GM21576 (cell line): ENCODE measurements at regions not wholly inside any gene's neighbourhood (a gene's known extent, or its start where the extent isn't known, plus 50 kb on each side); places are given as distances from the start of the nearest gene placed in this dataset.

Experiments used
- ATAC-seq: cut with Tn5 transposase; IDR thresholded peaks from one replicate; pipeline ENCODE4 v1.9.1; 2021; ENCODE audit warnings: mild to moderate bottlenecking, moderate library complexity; ENCODE audit not compliant: unreplicated experiment

DNA sequence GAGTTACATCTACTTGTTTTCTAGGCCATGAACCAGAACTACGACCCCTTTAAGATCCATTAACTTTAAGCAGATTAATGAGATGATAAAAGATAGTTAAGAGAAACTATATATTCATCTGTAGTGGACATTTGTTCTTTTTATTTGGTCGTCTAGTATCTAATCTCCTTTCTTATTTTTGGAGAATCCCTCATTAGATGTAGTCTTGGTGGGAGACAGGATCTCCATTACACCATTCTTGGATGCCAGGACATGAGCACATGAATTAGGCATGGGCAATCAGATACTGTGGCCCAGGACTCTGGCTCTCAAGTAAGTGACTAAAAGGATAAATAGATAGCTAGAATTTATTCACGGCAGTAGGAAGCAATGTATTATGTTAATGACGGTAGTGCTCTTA lies 245.0 kb downstream of the ATP23 start:
- ATAC-seq: no peak

DNA sequence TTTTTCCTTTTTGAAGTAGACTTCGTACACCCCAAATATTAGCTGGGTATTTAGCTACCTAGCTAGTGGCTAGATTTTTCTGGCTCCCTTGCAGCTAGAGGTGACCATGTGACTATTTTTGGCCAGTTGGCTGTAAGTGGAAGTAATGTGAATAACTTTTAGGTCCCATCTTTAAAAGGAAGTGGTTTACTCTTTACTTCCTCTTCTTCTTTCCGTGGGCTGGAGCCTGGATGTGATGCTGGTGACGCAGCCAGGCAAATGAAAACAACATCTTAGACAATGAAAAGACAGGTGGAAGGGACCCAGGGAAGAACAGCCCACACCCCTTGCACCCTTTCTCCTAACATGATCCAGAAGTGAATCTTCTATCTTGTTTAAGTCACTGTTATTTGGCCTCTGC lies 245.5 kb downstream of the ATP23 start:
- no peak for ATAC-seq

GRCh38 chr12:58189030-58189429 lies 247.7 kb downstream of the ATP23 start:
- ATAC-seq: no peak

DNA sequence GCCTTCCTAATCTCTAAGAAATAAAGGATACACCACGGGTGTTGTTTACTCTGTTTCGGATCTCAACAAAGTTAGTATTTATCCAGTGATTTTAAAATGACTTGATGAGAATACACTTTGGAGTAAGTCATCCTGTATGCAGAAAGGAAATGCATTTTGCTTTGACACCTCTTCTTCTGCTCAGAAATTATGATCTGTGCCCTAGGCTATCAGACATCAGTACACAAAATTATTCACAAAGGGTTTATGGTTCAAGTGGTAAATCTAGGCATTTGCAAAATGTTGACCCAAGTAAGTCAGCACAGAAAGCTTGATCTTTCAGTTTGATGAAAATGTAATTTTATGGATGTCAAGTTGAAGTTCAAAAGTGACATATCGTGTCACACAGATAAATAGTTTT lies 248.5 kb downstream of the ATP23 start:
- no peak for ATAC-seq

GRCh38 chr12:58190618-58191017 lies 249.3 kb downstream of the ATP23 start:
- ATAC-seq: no peak

GRCh38 chr12:58196971-58197370 lies 255.6 kb downstream of the ATP23 start:
- ATAC-seq: no peak

DNA sequence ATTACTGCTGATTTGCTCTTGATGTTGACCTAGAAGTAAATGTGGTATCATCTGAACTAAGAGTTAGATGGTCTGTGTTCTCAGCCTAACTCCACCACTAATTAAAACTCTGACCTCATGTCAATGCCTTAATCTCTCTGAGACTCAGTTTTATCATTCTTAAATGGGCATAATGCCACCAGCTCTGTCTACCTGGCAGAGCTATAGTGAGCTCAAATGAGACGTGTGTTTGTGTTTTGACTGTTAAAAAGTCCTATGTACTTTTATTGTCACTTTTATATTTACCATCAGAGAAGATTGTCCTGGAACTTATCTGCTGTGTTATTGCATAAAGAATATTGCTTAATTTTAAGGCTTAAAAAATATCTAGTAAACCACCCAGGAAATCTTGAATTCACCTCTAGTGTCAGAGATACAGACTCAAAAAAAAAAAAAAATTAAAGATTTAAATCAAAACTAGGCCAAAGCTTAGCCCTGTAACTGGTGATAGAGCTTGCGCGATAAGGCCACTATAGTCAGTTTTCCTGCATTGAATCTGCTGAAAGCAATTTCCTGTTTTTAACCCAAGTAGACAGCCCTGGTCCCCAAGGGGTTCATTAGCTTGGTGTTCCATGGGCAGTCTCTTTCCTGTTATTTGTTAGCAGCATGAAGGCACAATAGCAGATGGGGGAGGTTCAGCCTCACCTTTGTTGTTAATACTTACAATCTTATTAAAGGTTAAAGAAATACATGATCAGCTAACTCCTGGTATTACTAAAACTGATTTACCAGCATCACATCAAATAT lies 261.8 kb downstream of the ATP23 start:
- no peak for ATAC-seq

DNA sequence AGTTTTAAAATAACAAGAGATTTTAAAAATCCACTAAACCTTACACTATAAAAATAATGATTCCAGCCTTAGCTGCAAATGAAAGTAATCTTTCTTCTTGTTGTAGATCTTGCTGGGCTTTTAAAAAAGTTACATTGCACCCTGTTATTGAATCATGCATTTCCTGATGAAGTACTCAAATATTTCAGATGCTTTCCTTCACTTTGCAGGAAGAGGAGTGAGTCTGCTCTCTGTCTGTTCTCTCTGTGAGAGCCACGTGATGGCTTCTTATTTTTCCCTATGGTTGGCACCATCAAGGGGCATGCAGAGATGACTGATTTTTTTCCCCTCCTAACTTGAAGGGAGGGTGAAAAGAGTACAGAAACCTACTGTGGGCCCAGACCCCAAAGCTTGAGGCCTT lies 262.7 kb downstream of the ATP23 start:
- ATAC-seq: no peak

DNA sequence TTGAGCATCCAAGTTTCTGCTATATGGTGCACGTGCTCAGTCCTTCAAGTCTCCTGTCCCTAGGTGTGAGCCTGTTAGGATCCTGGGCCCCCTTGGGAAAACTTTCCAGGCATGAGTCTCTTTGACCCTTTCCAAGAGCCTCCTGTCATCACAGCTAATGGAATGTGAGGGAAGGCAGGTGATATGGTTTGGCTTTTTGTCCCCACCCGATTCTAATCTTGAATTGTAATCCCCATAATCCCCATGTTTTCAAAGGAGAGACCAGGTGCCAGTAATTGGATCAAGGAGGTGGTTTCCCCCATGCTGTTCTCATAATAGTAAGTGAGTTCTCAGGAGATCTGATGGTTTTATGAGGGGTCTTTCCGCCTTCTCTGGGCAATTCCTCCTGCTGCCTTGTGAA lies 265.5 kb downstream of the ATP23 start:
- no peak for ATAC-seq

DNA sequence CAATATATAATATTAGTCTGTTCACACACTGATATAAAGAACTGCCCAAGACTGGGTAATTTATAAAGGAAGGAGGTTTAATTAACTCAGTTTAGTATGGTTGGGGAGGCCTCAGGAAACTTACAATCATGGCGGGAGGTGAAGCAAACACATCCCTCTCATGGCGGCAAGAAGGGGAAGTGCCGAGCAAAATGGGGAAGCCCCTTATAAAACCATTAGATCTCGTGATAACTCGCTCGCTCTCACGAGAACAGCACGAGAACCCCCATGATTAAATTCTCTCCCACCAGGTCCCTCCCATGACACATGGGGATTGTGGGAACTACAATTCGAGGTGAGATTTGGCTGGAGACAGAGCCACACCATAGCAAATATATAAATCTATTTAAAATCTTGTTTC lies 269.8 kb downstream of the ATP23 start:
- no peak for ATAC-seq

- no peak for ATAC-seq
These were observed 275.8 kb downstream of the ATP23 start for GRCh38 chr12:58217130-58217529.

- ATAC-seq: no peak
These were observed 283.3 kb downstream of the ATP23 start for GRCh38 chr12:58224536-58225105.

GRCh38 chr12:58225203-58225877 lies 284.0 kb downstream of the ATP23 start:
- ATAC-seq: no peak

GRCh38 chr12:58233886-58234285 lies 292.5 kb downstream of the ATP23 start:
- no peak for ATAC-seq

DNA sequence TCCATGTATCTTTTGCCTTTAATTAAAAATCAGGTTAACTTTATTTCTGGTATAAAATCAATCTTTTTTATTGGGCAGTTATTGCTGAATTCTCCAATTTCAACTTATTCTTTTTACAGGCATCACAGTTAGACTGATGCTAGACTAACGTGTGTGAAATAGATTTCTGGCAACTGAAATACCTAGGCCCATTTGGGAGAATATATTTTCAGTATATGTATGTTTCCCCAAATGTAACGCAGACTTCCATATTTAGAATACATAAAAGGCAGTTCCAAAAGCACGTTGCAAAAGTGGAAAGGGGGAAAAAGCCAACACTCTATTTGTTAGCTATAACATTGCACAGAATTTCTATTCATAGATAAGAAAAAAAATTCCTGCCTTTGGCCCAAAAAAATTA lies 297.0 kb downstream of the ATP23 start:
- ATAC-seq: no peak

- ATAC-seq: no peak
These were observed 299.7 kb downstream of the ATP23 start for GRCh38 chr12:58241099-58241498.

- ATAC-seq: no peak
These were observed 301.6 kb downstream of the ATP23 start for GRCh38 chr12:58242796-58243630.

- no peak for ATAC-seq
These were observed 306.3 kb downstream of the ATP23 start for GRCh38 chr12:58247633-58248032.

DNA sequence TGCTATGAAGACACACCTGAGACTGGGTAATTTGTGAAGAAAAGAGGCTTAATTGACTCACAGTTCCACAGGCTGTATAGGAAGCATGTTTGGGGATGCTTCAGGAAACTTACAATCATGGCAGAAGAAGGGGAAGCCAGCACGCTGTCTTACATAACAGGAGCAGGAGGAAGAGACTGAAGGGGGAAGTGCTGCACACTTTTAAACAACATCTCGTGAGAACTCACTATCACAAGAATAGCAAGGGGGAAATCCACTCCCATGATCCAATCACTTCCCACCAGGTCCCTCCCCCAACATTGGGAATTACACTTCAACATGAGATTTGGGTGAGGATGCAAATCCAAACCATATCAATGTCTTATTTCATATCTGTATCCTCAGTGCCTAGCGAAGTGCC lies 307.2 kb downstream of the ATP23 start:
- ATAC-seq: no peak

DNA sequence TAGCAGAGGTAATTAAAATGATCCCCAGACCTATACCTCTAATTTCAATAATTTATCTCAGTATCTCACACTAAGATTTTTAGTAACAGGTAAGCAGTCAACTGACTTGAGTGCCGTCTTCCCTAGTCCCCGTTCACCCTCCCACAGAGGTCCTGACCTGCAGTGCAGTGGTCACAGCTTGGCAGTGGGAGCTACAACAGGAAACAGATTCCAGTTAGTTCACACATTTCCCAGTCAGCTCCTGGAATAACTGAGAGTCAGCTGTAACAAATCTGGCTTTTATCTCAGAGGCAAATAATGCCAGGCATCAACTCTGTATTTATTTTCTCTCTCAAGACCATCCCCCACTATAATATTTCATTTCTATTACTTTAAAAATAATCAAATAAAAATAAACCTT lies 308.2 kb downstream of the ATP23 start:
- no peak for ATAC-seq

DNA sequence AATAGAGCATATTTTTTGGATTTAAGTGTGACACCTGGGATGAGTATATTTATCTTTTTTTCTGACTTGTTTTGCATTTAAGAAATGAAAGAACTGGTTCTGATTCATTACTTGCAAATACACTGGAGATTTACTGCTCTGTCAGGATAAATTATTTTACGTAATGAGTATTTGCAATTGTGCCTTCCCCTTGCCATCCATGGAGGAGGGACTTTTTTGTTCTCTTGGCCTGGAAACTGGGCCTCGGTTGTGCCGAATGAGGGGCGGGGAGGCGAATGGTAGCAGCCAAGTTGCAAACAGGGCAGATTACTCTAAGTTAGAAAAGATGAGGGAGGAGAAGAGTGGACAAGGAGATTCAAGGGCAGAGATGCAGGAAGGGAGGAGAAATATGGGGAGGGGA lies 308.7 kb downstream of the ATP23 start:
- no peak for ATAC-seq
